SK-N-SH (cell line): ENCODE measurements at regions not wholly inside any gene's neighbourhood (a gene's known extent, or its start where the extent isn't known, plus 50 kb on each side); places are given as distances from the start of the nearest gene placed in this dataset.

Source experiments
- CTCF ChIA-PET: fragments of 300-600, 350-600 bp; formaldehyde crosslinking; extraction: SDS; loops from one replicate; lab custom pipeline; 2021; lab: Yijun Ruan, JAX
- POLR2A ChIA-PET: fragments of 350-600 bp; sonication (Branson Sonifier 250); formaldehyde crosslinking; extraction: SDS; loops from one replicate; lab custom pipeline; 2020; ENCODE audit warnings: antibody characterized with exemption, inconsistent platforms; lab: Yijun Ruan, JAX
- DNase-seq: peaks from one replicate; pipeline ENCODE4 v3.0.0; 2012
- H2AFZ ChIP-seq: fragments of 200-600 bp; sonication (generic); 2 replicates; pipeline ENCODE4 v1.8.1; 2016; ENCODE audit warnings: antibody characterized with exemption, mild to moderate bottlenecking, low read depth
- H3F3A ChIP-seq: fragments of 200-600 bp; sonication (generic); replicated peaks from 2 replicates; pipeline ENCODE3; 2016; ENCODE audit warnings: antibody characterized with exemption, mild to moderate bottlenecking; ENCODE audit not compliant: insufficient read depth
- H3K27ac ChIP-seq, 2 experiments: fragments of 200-500 bp in 1 of 2; fragments of 200-600 bp in 1 of 2; sonication (Bioruptor generic) in 1 of 2; sonication (generic), shearing (Covaris generic) in 1 of 2; 2 replicates each; pipeline versions ENCODE4 v1.5.1 to v1.6.1; 2014 to 2016; ENCODE audit warnings: low read depth in 2 of 2, inconsistent platforms in 1 of 2, low read length in 1 of 2, mild to moderate bottlenecking in 1 of 2, mixed read lengths in 1 of 2
- H3K27me3 ChIP-seq: fragments of 200-600 bp; sonication (generic), shearing (Covaris generic); 2 replicates; pipeline ENCODE4 v1.6.1; 2016; ENCODE audit warnings: mixed run types; ENCODE audit not compliant: insufficient read depth
- H3K36me3 ChIP-seq, 2 experiments: fragments of 200-500 bp in 1 of 2; fragments of 200-600 bp in 1 of 2; sonication (Bioruptor generic) in 1 of 2; sonication (generic) in 1 of 2; replicated peaks in 1 of 2; 2 replicates each; pipeline versions ENCODE3 to v1.5.1; 2014 to 2016; ENCODE audit warnings: low read length in 1 of 2, mild to moderate bottlenecking in 1 of 2; ENCODE audit not compliant: insufficient read depth in 2 of 2, control insufficient read depth in 1 of 2
- H3K4me1 ChIP-seq, 2 experiments: fragments of 200-500 bp in 1 of 2; fragments of 200-600 bp in 1 of 2; sonication (Bioruptor generic) in 1 of 2; sonication (generic), shearing (Covaris generic) in 1 of 2; 2 replicates each; pipeline versions ENCODE4 v1.5.1 to v1.6.1; 2014 to 2016; ENCODE audit warnings: low read depth in 1 of 2, low read length in 1 of 2, mixed run types in 1 of 2; ENCODE audit not compliant: insufficient read depth in 2 of 2, control insufficient read depth in 1 of 2
- H3K4me2 ChIP-seq: fragments of 200-600 bp; sonication (generic), shearing (Covaris generic); 2 replicates; pipeline ENCODE4 v1.6.1; 2017; ENCODE audit warnings: mixed run types
- H3K4me3 ChIP-seq, 2 experiments: fragments of 200-500 bp in 1 of 2; fragments of 200-600 bp in 1 of 2; sonication (Bioruptor generic) in 1 of 2; sonication (generic), shearing (Covaris generic) in 1 of 2; 2 replicates each; pipeline versions ENCODE4 v1.5.1 to v1.8.1; 2014 to 2016; ENCODE audit warnings: low read depth in 2 of 2, inconsistent platforms in 1 of 2, low read length in 1 of 2, mild to moderate bottlenecking in 1 of 2, mixed read lengths in 1 of 2, moderate library complexity in 1 of 2
- H3K79me2 ChIP-seq: fragments of 200-600 bp; sonication (generic); 2 replicates; pipeline ENCODE4 v1.8.1; 2017; ENCODE audit warnings: mild to moderate bottlenecking; ENCODE audit not compliant: insufficient read depth
- H3K9ac ChIP-seq: fragments of 200-600 bp; sonication (generic); 2 replicates; pipeline ENCODE4 v1.6.1; 2017; ENCODE audit warnings: mixed run types
- H3K9me2 ChIP-seq: fragments of 200-600 bp; sonication (generic); 2 replicates; pipeline ENCODE4 v1.6.1; 2017; ENCODE audit warnings: mixed run types
- H3K9me3 ChIP-seq: fragments of 200-600 bp; sonication (generic); 2 replicates; pipeline ENCODE4 v1.6.1; 2017; ENCODE audit warnings: mixed run types, mild to moderate bottlenecking, moderate library complexity
- H4K20me1 ChIP-seq: fragments of 200-600 bp; sonication (generic); 2 replicates; pipeline ENCODE4 v1.6.1; 2017; ENCODE audit warnings: mild to moderate bottlenecking, mixed run types; ENCODE audit not compliant: insufficient read depth
- ELF1 ChIP-seq: IDR thresholded peaks from 2 replicates; pipeline ENCODE4 v1.4.0; 2012
- EZH2phosphoT487 ChIP-seq: fragments of 200-600 bp; sonication (generic); IDR thresholded peaks from 2 replicates; pipeline ENCODE4 v1.6.1; 2017; ENCODE audit warnings: low read depth, mixed run types, mild to moderate bottlenecking, antibody characterized with exemption, moderate library complexity, borderline replicate concordance
- FOSL2 ChIP-seq: IDR thresholded peaks from 2 replicates; pipeline ENCODE4 v1.4.0; 2012; ENCODE audit warnings: low read depth, mild to moderate bottlenecking, moderate library complexity, borderline replicate concordance
- FOXJ3 ChIP-seq: sonication (generic); formaldehyde crosslinking; IDR thresholded peaks from 2 replicates; pipeline ENCODE4 v1.5.1; 2020; ENCODE audit warnings: mild to moderate bottlenecking, missing genetic modification reagents
- FOXM1 ChIP-seq: IDR thresholded peaks from 2 replicates; pipeline ENCODE4 v1.4.0; 2012; ENCODE audit warnings: low read depth, mild to moderate bottlenecking
- GATA2 ChIP-seq: sonication (generic); formaldehyde crosslinking; IDR thresholded peaks from 2 replicates; pipeline ENCODE4 v1.5.0; 2020; ENCODE audit warnings: mild to moderate bottlenecking, missing genetic modification reagents
- JUND ChIP-seq: IDR thresholded peaks from 2 replicates; pipeline ENCODE4 v1.4.0; 2012
- MEF2A ChIP-seq: IDR thresholded peaks from 2 replicates; pipeline ENCODE4 v1.4.0; 2012; ENCODE audit warnings: low read depth, borderline replicate concordance
- MXI1 ChIP-seq: IDR thresholded peaks from 2 replicates; pipeline ENCODE4 v1.6.1; 2012; ENCODE audit warnings: mild to moderate bottlenecking, low read depth, low read length, improper control_type of control experiment
- NRF1 ChIP-seq: IDR thresholded peaks from 2 replicates; pipeline ENCODE4 v1.6.1; 2012; ENCODE audit warnings: low read depth, mild to moderate bottlenecking, low read length
- POLR2AphosphoS5 ChIP-seq: IDR thresholded peaks from 2 replicates; pipeline ENCODE4 v1.6.1; 2012; ENCODE audit warnings: low read depth, low read length
- RAD21 ChIP-seq: IDR thresholded peaks from 2 replicates; pipeline ENCODE4 v1.6.1; 2012; ENCODE audit warnings: mild to moderate bottlenecking, low read length
- RCOR1 ChIP-seq: fragments of 150-350 bp; IDR thresholded peaks from 2 replicates; pipeline ENCODE4 v1.6.1; 2017; ENCODE audit warnings: antibody characterized with exemption, low read length
- RXRA ChIP-seq: IDR thresholded peaks from 2 replicates; pipeline ENCODE4 v1.4.0; 2012; ENCODE audit warnings: low read depth, mild to moderate bottlenecking, borderline replicate concordance
- TAF1 ChIP-seq: IDR thresholded peaks from 2 replicates; pipeline ENCODE4 v1.6.1; 2012; ENCODE audit warnings: low read depth, mild to moderate bottlenecking, low read length, moderate library complexity, borderline replicate concordance
- TCF12 ChIP-seq: IDR thresholded peaks from 2 replicates; pipeline ENCODE4 v1.4.0; 2012
- YY1 ChIP-seq: IDR thresholded peaks from 2 replicates; pipeline ENCODE4 v1.4.0; 2012; ENCODE audit warnings: low read depth, mild to moderate bottlenecking
- WGBS: methylation state at CpG from one replicate; pipeline ENCODE4 v1.1.6; 2017; ENCODE audit warnings: low lambda C conversion rate; 5-methylcytosine and 5-hydroxymethylcytosine counted together
- TF ChIP-seq, protein P1 (sequence below): fragments of 200-600 bp; sonication (generic); IDR thresholded peaks from 2 replicates; pipeline ENCODE4 v1.6.1; 2017; ENCODE audit warnings: antibody characterized with exemption, mild to moderate bottlenecking, moderate library complexity
- TF ChIP-seq, protein P2 (sequence below): fragments of 150-350 bp; IDR thresholded peaks from 2 replicates; pipeline ENCODE4 v1.6.1; 2016; ENCODE audit warnings: mild to moderate bottlenecking, low read depth, low read length

DNA sequence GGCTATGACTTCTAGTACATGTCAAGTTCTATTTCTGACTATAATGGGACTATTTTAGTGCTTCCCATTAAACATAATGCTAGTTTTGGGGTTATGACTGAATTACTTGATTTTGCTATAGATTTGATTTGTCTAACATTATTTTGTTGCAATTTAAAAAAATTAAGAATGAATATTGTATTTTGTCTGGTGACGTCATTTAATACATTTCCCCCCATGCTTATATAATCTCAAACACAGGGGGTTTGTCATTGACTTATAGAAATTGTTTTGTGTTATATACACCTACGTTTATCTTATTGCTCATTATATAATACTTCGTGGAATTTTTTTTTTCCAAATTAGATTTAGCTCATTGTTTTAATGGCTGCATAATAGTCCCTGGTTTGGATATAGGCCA, 270.3 kb upstream of the VLDLR start:
- Histone ChIP-seq H3K27ac (no peak overlapping the region), H3K9me3 (no peaks in the 10 kb centered on the region; the same call in 1 of the 2 replicates), H3K9ac (no peak overlapping the region), H3K4me3 (no peak overlapping the region), H2AFZ (no peak overlapping the region), H3K4me1 (peaks cover 2 to 4% of the 10 kb centered on the region in 2 experiments; a peak in 2 of 4 replicates), H4K20me1 (no peaks in the 10 kb centered on the region), H3K4me2 (no peak overlapping the region), H3K79me2 (no peaks in the 10 kb centered on the region), H3K36me3 (no peaks in the 10 kb centered on the region), H3F3A (no peaks in the 10 kb centered on the region), H3K9me2 (no peaks in the 10 kb centered on the region), H3K27me3 (no peaks in the 10 kb centered on the region)
- no peak for DNase-seq
- POLR2A ChIA-PET: no interaction called here
- TF ChIP-seq FOSL2 (no peak), GATA2 (CRISPR knock-in tag) (no peak), MEF2A (no peak), RAD21 (no peak), RCOR1 (no peak), MXI1 (no peak), NRF1 (no peak), EZH2phosphoT487 (no peak), RXRA (no peak), FOXM1 (no peak), YY1 (no peak), TCF12 (no peak), ELF1 (no peak), POLR2AphosphoS5 (no peak), TAF1 (no peak), FOXJ3 (CRISPR knock-in tag) (no peak), JUND (no peak)
- TF ChIP-seq, protein P1, sequence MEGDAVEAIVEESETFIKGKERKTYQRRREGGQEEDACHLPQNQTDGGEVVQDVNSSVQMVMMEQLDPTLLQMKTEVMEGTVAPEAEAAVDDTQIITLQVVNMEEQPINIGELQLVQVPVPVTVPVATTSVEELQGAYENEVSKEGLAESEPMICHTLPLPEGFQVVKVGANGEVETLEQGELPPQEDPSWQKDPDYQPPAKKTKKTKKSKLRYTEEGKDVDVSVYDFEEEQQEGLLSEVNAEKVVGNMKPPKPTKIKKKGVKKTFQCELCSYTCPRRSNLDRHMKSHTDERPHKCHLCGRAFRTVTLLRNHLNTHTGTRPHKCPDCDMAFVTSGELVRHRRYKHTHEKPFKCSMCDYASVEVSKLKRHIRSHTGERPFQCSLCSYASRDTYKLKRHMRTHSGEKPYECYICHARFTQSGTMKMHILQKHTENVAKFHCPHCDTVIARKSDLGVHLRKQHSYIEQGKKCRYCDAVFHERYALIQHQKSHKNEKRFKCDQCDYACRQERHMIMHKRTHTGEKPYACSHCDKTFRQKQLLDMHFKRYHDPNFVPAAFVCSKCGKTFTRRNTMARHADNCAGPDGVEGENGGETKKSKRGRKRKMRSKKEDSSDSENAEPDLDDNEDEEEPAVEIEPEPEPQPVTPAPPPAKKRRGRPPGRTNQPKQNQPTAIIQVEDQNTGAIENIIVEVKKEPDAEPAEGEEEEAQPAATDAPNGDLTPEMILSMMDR: no peak
- TF ChIP-seq, protein P2, sequence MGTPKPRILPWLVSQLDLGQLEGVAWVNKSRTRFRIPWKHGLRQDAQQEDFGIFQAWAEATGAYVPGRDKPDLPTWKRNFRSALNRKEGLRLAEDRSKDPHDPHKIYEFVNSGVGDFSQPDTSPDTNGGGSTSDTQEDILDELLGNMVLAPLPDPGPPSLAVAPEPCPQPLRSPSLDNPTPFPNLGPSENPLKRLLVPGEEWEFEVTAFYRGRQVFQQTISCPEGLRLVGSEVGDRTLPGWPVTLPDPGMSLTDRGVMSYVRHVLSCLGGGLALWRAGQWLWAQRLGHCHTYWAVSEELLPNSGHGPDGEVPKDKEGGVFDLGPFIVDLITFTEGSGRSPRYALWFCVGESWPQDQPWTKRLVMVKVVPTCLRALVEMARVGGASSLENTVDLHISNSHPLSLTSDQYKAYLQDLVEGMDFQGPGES: no peak
- WGBS: 29% methylated on average over 3 of the region's 3 CpGs
- CTCF ChIA-PET: interaction anchor here (1.1 kb wide), 1 partner anchor 37 kb away, joined by 3 read pairs; no protein-coding TSS in a partner anchor
